Stimulated activated CD4-positive, alpha-beta T cell treated with anti-CD3 and anti-CD28 coated beads, TNF-alpha, amount 100 ng/mL, for 1 hour (primary cell): ENCODE measurements at regions not wholly inside any gene's neighbourhood (a gene's known extent, or its start where the extent isn't known, plus 50 kb on each side); places are given as distances from the start of the nearest gene placed in this dataset.
"Not testable (repeated sequence)": the region's sequence is repeated elsewhere in the genome, so short reads cannot be mapped to it uniquely, and the experiment has no call there.

Experiments
- DNase-seq, 3 donors: peaks; one replicate each; pipeline ENCODE4 v3.0.0-alpha.2; 2020; ENCODE audit warnings: low read depth in 3 of 3, low spot score in 1 of 3

GRCh38 chr3:21979706-21980105 is 228.7 kb upstream of the ZNF385D start:
- no peak for DNase-seq

- DNase-seq = no peak
Measured at GRCh38 chr3:21989341-21990042, 238.5 kb upstream of the ZNF385D start.

DNA sequence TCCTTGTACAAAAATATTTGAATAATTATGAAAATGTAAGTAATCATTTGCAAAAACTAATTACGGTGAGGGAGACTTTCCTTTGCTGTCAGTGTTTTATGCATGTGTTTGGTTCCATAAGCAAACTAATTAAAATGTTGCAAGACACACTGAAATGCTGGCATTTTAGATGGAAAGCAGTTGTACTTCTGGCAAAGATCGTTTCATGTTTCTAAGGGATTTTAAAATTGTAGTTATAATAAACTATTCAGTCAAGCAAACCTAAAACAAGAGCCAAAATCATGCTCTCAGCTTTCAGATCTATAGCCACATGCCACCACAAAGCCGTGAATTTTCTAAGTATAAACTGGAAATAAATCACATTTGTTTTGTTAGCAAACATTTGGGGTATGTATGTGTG is 240.1 kb upstream of the ZNF385D start:
- no peak for DNase-seq

- no peak for DNase-seq
Measured at GRCh38 chr3:21995079-21995607, 244.1 kb upstream of the ZNF385D start.

DNA sequence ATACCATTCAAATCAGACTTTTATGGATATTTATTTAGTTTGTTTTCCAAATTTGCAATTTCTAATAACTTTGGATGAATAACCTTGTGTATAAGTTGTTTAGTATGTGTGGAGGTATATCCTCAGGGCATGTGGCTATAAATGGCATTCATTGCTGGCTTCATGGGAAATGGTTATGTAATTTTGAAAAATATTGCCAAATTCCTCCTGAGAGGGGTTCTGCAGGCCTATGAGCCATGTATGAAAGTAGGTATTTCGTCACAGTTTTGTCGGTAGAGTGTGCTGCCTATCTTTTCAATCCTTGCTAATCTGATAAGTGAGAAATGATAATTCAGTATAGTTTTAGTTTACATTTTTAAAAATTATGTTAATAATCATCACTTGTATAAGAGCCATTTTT is 256.4 kb upstream of the ZNF385D start:
- no peak for DNase-seq

- no peak for DNase-seq
Measured at GRCh38 chr3:22010997-22011396, 260.0 kb upstream of the ZNF385D start.

- no peak for DNase-seq
Measured at GRCh38 chr3:22012471-22012870, 261.5 kb upstream of the ZNF385D start.

DNA sequence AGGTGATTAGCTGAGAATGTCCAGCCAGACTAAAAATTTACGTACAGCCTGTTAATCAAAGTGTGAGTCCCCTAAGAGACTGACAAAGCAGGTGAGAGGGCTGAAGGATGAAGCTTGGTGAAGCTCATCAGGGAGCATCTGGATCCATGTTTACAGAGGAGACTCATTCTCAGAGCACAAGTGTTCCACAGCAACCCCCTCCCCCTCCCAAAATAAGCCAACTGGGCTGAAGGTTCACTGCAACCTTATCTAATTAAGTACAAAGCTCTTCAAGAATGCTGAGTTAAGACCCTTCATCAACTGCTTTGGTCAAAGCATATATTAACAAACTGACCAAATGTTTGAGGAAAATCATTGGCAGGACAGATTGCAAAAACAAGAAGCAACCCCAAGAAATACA is 262.6 kb upstream of the ZNF385D start:
- DNase-seq = no peak

DNA sequence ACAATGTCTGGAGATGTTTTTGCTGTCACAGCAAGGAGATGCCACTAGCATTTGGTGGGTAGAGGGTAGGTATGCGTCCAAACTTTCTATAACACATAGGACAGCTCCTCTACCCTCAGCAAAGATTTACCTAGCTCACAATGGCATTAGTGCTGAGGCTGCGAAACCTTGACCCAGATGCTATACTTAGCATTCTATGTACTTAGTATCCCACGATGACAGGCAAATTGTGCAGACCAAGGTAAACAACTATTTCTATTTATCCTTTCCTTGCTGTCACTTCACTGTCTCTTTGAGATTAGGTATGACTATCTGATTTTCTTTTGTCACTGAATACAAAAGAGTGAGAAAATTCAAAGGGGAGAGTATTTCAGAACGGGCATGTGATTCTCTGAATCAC is 265.2 kb upstream of the ZNF385D start:
- DNase-seq = no peak

DNA sequence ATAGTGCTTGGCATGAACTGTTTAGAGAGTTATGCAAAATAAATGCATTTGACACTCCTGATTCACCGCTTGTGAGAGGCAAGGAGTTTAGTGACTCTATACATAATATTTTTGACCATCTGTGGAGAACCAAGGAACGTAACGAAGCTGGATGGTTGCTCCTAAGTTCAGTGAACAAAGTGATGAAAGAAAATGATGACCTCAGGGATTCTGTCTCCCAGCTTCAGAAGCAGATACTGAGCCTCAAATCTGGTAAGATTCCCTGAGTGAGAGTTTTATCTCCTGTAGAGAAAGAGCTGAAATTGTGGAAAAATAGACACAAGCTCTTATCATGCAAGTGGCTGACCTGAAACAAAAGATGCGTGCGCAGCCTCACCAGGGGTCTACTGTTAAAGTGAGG is 273.6 kb upstream of the ZNF385D start:
- DNase-seq = not testable (repeated sequence)

DNA sequence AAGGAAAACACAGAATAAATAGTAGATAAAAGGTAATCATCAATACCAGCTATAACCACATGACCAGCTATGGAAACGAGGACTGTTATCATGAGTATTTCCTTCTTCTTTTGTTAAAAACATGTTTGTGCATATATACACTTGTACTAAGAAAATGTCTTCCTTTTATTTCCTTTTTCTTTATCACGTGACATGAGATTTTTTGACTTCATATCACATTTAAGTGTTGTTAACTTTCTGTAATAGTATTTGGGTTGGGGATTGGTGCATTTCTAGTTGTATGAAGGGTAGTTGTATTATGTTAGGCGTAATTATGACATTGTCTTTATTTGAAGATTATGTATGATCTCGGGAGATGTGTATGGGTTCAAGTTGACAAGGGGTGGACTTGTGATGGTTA is 278.5 kb upstream of the ZNF385D start:
- DNase-seq = no peak

GRCh38 chr3:22039161-22039560 is 288.2 kb upstream of the ZNF385D start:
- DNase-seq = no peak

DNA sequence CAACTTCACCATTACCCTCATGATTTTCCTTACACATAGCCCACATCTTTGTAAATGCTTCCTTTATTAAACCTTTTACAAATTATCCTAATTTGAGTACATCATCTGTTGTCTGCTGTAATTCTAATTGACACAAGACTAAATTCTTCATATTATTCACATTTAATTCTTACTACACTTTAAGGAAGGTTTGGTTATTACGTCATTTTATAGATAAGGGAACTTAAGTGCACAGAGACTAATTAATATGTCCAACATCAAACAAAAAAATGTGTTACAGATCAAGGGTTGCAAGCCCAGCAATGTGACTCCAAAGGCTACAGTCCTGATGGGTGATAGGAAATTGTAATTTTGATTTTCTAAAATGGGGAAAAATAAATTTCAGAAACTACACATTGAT is 289.1 kb upstream of the ZNF385D start:
- no peak for DNase-seq

DNA sequence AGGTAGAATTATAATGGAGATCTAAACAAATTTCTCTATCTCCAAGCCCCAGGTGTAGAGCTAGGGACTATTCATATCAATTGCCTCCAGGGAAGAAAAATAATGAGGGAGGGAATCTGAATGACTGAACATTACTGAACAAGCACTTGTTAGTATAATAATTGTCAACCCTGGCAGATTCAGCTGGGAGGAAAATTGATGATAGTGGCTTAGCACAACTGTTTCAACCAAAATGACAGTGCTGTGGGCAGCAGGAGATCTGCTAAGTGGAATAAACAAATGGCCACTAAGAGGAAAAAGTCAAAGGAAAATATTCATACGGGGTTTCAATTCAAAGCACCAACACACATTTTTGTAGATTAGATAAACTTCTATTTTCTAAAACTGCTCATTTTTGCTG is 294.9 kb upstream of the ZNF385D start:
- DNase-seq = no peak

DNA sequence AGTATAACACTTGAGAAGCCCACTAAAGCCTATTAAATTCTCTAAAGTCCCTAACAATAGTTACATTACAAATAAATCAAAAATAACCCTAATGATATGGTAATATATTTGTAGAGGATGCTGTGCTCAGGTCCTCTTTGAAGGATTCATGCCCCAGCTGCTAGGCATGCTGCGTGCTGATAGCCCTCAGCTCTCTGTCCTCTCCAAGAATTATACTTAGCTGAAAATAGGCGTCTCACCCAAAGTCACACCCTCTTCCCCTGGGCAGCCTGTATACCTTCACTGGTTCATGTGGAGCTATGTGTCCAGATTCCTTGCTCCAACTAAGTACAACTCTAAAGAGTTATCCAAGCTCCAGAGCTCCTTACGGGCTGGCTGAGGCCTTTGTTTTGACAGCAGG is 312.5 kb upstream of the ZNF385D start:
- DNase-seq = no peak

- no peak for DNase-seq
Measured at GRCh38 chr3:22068619-22069018, 317.6 kb upstream of the ZNF385D start.

DNA sequence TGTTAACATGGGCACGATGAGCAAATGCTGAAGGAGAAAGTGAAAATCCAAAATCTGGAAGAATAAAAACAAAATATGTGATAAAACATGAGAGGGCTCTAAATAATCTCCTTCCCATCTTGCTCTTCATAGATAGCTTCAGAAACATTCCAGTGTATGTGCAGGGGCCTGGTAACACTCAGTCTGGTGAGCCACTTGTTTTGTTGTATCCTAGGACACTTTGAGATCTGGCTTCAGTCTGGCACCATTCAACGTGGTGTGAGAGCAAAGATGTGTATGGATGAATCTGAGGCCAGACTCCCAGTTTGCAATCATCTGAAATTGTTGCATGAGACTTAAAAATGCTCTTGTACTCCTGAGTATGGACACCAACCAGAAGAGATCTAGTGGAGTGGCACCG is 337.2 kb upstream of the ZNF385D start:
- no peak for DNase-seq

DNA sequence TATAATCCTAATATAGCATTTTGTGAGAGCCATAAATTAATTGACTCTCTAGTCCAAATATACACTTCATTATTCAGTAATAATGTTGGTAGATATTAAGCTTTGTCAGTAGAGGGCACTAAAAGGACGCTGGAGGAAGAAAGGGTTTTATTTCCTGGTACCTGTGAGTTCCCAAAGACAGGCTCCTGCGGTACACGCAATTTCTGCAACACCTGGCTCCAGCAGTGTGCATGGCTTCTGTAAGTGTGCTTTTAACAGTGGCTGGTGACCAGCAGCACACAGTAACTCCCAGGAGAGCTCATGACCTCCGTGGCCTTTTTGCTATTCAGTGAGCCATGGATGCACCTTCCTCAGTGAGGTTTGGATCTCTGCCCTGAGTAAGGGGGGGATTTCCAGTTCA is 338.3 kb upstream of the ZNF385D start:
- no peak for DNase-seq

GRCh38 chr3:22091329-22091728 is 340.3 kb upstream of the ZNF385D start:
- no peak for DNase-seq

- DNase-seq = no peak
Measured at GRCh38 chr3:22098021-22098420, 347.0 kb upstream of the ZNF385D start.

GRCh38 chr3:22101351-22101750 is 350.3 kb upstream of the ZNF385D start:
- DNase-seq = no peak

- no peak for DNase-seq
Measured at GRCh38 chr3:22101811-22102210, 350.8 kb upstream of the ZNF385D start.

- no peak for DNase-seq
Measured at GRCh38 chr3:22103423-22103822, 352.4 kb upstream of the ZNF385D start.
